CD1c-positive myeloid dendritic cell (primary cell): ENCODE measurements at regions not wholly inside any gene's neighbourhood (a gene's known extent, or its start where the extent isn't known, plus 50 kb on each side); places are given as distances from the start of the nearest gene placed in this dataset.

Experiments
- DNase-seq: peaks from one replicate; pipeline ENCODE4 v3.0.0-alpha.2; 2016; ENCODE audit errors: extremely low spot score

- DNase-seq = no peak
Observed at GRCh38 chr3:87044409-87044808, 53.5 kb upstream of the VGLL3 start.

GRCh38 chr3:87041191-87041590, 50.2 kb upstream of the VGLL3 start:
- no peak for DNase-seq
